C4-2B (cell line): ENCODE measurements at regions not wholly inside any gene's neighbourhood (a gene's known extent, or its start where the extent isn't known, plus 50 kb on each side); places are given as distances from the start of the nearest gene placed in this dataset.

ENCODE experiments used
- CTCF ChIP-seq: fragments of 450-650 bp; conservative IDR thresholded peaks from 2 replicates; pipeline ENCODE4 v1.5.1; 2017; ENCODE audit warnings: mild to moderate bottlenecking
- ZFX ChIP-seq: fragments of 450-650 bp; IDR thresholded peaks from 2 replicates; pipeline ENCODE4 v1.6.1; 2017

DNA sequence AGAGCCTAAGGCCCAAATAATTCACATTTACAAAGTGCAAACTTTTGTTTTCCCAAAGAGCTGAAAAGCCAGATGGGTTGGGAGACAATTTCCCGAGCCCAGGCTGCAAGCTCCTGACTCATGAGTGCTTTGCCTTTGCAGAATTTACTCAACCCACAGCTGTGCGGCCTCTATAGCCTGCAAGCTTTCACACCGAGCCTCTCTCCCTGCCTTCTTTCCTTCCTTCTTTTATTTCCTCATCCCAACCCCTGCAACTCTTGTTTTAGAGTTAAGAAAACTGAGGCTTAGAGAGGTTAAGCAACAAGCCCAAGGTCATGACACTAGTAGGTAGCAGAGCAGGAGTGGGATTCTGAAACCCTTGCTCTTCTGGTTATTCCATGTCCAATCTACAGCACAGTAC lies 203.0 kb upstream of the GPR26 start:
- TF ChIP-seq CTCF (no peak), ZFX (no peak)
